Stimulated activated effector memory CD8-positive, alpha-beta T cell treated with anti-CD3 and anti-CD28 coated beads, Interleukin-12 subunit alpha, Interleukin-12 subunit beta, amount 100 ng/mL, for 72 hours (primary cell): ENCODE measurements at regions not wholly inside any gene's neighbourhood (a gene's known extent, or its start where the extent isn't known, plus 50 kb on each side); places are given as distances from the start of the nearest gene placed in this dataset.
A peak's percentile ranks its signal among the peaks of the same experiment; 100 is the strongest.

ENCODE experiments used
- ATAC-seq: fragments of 150-1000 bp; cut with Tn5 transposase; 2 replicates; pipeline ENCODE4 v1.10.0; 2021
- DNase-seq, 2 donors: peaks; one replicate each; pipeline ENCODE4 v3.0.0; 2021 to 2022; ENCODE audit warnings: low spot score in 2 of 2
- H3K27ac Mint-ChIP-seq: one replicate; pipeline ENCODE4 v1.8.0; 2022; ENCODE audit warnings: mild to moderate bottlenecking, mixed read lengths
- H3K36me3 Mint-ChIP-seq: one replicate; pipeline ENCODE4 v1.8.0; 2022; ENCODE audit warnings: mild to moderate bottlenecking, mixed read lengths
- H3K4me1 Mint-ChIP-seq: one replicate; pipeline ENCODE4 v1.8.0; 2022; ENCODE audit warnings: mixed read lengths
- H3K4me3 Mint-ChIP-seq: one replicate; pipeline ENCODE4 v1.8.0; 2022; ENCODE audit warnings: mild to moderate bottlenecking, mixed read lengths
- H3K9me3 Mint-ChIP-seq: one replicate; pipeline ENCODE4 v1.8.0; 2022; ENCODE audit warnings: mixed read lengths

- Mint-ChIP-seq H3K27ac (no peak overlapping the region), H3K36me3 (no peaks in the 10 kb centered on the region), H3K4me3 (no peak overlapping the region), H3K9me3 (no peaks in the 10 kb centered on the region), H3K4me1 (peaks cover 6% of the 10 kb centered on the region)
- ATAC-seq, result no peak
- no peak for DNase-seq
These were observed 59.1 kb upstream of the LHX1 start for GRCh38 chr17:36878216-36878615.

DNA sequence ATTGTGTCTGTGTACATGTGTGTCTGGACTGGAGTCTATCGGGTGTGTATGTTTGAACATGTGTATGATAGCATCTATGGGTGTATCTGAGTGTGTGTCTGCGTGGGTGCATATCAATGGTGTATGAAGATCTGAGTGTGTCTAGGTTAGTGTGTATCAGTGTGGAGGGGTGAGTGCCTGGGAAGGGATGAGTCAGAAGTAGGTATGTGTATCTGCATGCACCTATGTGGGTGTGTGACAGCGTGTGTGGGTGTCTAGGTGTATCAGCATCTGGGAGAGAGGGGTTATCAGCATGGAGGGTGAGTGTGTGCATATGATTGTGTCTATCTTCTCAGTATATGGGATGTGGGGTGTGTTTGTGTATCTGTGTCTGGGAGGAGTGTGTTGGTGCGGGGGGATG, 58.2 kb upstream of the LHX1 start:
- Mint-ChIP-seq H3K27ac (no peak overlapping the region), H3K4me3 (no peak overlapping the region), H3K36me3 (no peaks in the 10 kb centered on the region), H3K4me1 (peaks cover 6% of the 10 kb centered on the region), H3K9me3 (no peaks in the 10 kb centered on the region)
- DNase-seq (no peak), ATAC-seq (peak; percentile 36)

DNA sequence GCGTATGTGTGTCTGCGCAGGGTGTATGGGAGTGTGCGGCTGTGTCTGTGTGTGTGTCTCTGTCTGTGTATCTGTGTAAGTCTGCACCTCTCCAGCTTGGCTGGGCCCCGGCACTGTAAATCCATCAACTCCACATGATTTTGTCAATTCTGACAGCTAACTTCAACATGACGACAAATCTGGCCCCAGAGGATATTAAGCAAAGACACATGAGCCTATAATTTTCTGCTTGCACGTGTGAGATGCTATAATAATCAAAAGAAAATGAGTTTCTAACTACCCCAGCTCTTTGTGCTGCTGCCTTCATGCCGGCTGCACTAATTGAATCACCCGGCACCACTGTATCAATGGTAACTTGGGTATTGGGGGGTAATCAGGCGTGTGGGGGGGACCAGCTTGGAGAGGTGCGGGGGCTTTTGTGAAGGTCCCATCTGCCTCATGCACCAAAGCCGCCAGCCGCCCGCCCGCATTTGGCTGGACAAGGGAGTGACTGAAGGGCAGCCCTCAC, 57.6 kb upstream of the LHX1 start:
- H3K4me3 Mint-ChIP-seq, result no peak overlapping the region
- H3K27ac Mint-ChIP-seq, result no peak overlapping the region
- peaks cover 6% of the 10 kb centered on the region for H3K4me1 Mint-ChIP-seq
- H3K36me3 Mint-ChIP-seq, result no peaks in the 10 kb centered on the region
- H3K9me3 Mint-ChIP-seq, result no peaks in the 10 kb centered on the region
- ATAC-seq (no peak), DNase-seq (no peak)

- no peak overlapping the region for H3K4me3 Mint-ChIP-seq
- H3K4me1 Mint-ChIP-seq, result peaks cover 6% of the 10 kb centered on the region
- DNase-seq, result no peak
- H3K27ac Mint-ChIP-seq, result no peak overlapping the region
- no peaks in the 10 kb centered on the region for H3K36me3 Mint-ChIP-seq
- ATAC-seq, result peak; percentile 68
- no peaks in the 10 kb centered on the region for H3K9me3 Mint-ChIP-seq
These were observed 56.9 kb upstream of the LHX1 start for GRCh38 chr17:36880268-36880905.

DNA sequence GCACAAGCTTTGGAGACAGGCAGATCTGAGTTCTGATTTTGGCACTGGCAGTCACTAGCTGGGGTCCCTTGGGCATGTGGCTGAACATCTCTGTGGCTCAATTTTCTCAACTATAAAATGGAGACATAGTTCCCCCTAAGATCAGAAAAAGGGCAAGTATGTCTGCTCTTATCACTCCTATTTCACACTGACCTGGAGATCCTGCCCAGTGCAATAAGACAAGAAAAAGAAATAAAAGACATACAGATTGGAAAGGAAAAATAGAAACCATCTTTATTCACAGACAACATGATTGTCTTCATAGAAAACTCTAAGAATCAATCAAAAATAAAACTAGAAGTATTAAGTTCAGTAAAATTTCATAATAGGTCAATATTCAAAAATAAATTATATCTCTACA, 56.0 kb upstream of the LHX1 start:
- H3K4me3 Mint-ChIP-seq, result no peak overlapping the region
- DNase-seq (no peak), ATAC-seq (no peak)
- no peak overlapping the region for H3K27ac Mint-ChIP-seq
- H3K36me3 Mint-ChIP-seq, result no peaks in the 10 kb centered on the region
- H3K9me3 Mint-ChIP-seq, result no peaks in the 10 kb centered on the region
- peaks cover 6% of the 10 kb centered on the region for H3K4me1 Mint-ChIP-seq

DNA sequence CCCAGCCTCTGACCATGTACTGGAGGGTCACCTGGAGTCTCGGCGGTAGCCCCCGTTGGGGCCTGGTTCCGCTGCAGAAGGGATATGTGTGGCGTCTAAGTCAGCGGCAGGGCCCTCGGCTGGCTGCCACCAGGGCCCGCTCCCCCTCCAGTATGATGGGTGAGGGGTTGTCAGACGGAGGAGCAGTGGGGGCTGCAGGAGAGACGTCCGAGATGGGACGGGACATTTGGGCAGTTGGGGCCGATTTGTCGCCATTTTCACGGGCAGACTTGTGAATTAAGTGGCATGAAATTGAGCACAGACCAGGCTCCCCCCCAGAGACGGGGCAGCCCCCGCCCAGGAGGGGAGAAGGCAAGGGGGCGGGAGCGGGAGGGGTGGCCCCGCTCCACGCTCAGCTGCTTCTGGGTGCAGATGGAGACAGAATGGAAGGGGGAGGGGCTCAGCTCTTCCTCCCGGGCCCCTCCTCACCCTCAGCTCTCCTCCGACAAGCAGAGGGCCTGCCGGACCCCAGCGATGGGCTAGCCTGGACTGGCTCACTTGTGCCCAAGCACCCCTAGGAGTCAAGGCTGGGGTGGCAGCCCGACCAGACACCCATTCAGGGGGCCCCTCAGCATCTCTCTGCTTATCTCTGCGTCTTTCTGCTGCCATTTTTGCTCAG, 52.7 kb upstream of the LHX1 start:
- H3K36me3 Mint-ChIP-seq, result no peaks in the 10 kb centered on the region
- H3K4me1 Mint-ChIP-seq, result no peaks in the 10 kb centered on the region
- H3K9me3 Mint-ChIP-seq, result no peaks in the 10 kb centered on the region
- ATAC-seq, result no peak
- H3K27ac Mint-ChIP-seq, result no peak overlapping the region
- no peak for DNase-seq
- no peak overlapping the region for H3K4me3 Mint-ChIP-seq

GRCh38 chr17:36885153-36885735, 52.0 kb upstream of the LHX1 start:
- H3K4me1 Mint-ChIP-seq, result no peaks in the 10 kb centered on the region
- ATAC-seq (no peak), DNase-seq (no peak)
- H3K4me3 Mint-ChIP-seq, result no peak overlapping the region
- H3K27ac Mint-ChIP-seq, result no peak overlapping the region
- no peaks in the 10 kb centered on the region for H3K36me3 Mint-ChIP-seq
- no peaks in the 10 kb centered on the region for H3K9me3 Mint-ChIP-seq

GRCh38 chr17:36885771-36886377, 51.4 kb upstream of the LHX1 start:
- H3K4me1 Mint-ChIP-seq, result no peaks in the 10 kb centered on the region
- ATAC-seq (no peak), DNase-seq (no peak)
- no peak overlapping the region for H3K27ac Mint-ChIP-seq
- no peaks in the 10 kb centered on the region for H3K36me3 Mint-ChIP-seq
- no peaks in the 10 kb centered on the region for H3K9me3 Mint-ChIP-seq
- no peak overlapping the region for H3K4me3 Mint-ChIP-seq
